GM12878 (cell line): ENCODE measurements at regions not wholly inside any gene's neighbourhood (a gene's known extent, or its start where the extent isn't known, plus 50 kb on each side); places are given as distances from the start of the nearest gene placed in this dataset.

Experiments used
- ATAC-seq: fragments of 200-7000 bp; cut with Tn5 transposase; 3 replicates; pipeline ENCODE4 v1.9.1; 2020; ENCODE audit warnings: mild to moderate bottlenecking, moderate library complexity
- BruUV-seq: library from RNA; stranded (reverse); fragments of 400-500 nt; replicated peaks from 2 replicates; lab custom pipeline; 2021; lab: Mats Ljungman, UMichigan
- CTCF ChIA-PET: fragments of 300-600 bp; sonication (Branson Sonifier 250); formaldehyde crosslinking; extraction: SDS; loops from one replicate; lab custom pipeline; 2021; ENCODE audit warnings: inconsistent platforms; lab: Yijun Ruan, JAX
- POLR2A ChIA-PET: fragments of 350-600 bp; formaldehyde crosslinking; extraction: SDS; loops from one replicate; lab custom pipeline; 2021; ENCODE audit warnings: inconsistent platforms; lab: Charles Lee
- RAD21 ChIA-PET: fragments of 300-600 bp; sonication (Branson Sonifier 250); formaldehyde crosslinking; loops from one replicate; lab custom pipeline; 2023; ENCODE audit warnings: antibody characterized with exemption; ENCODE audit not compliant: unreplicated experiment; lab: Charles Lee
- SMC1A ChIA-PET: fragments of 300-600 bp; sonication (Branson Sonifier 250); formaldehyde crosslinking; loops from one replicate; lab custom pipeline; 2023; ENCODE audit not compliant: unreplicated experiment, uncharacterized antibody; lab: Charles Lee
- DNase-seq: peaks from one replicate; pipeline ENCODE4 v3.0.0-alpha.2; 2011; ENCODE audit warnings: low read depth, low spot score
- FAIRE-seq: peaks from 3 replicates; lab custom pipeline; 2011; peaks lifted over from hg19 to GRCh38; lab: Jason Lieb, UNC
- H2AFZ ChIP-seq: 2 replicates; pipeline ENCODE4 v1.6.0; 2011; ENCODE audit warnings: low read depth, low read length, control low read depth; ENCODE audit not compliant: control insufficient read depth
- H3K27ac ChIP-seq: 2 replicates; pipeline ENCODE4 v1.5.1; 2011; ENCODE audit warnings: control low read depth; ENCODE audit not compliant: control insufficient read depth, insufficient read depth
- H3K27me3 ChIP-seq, 2 experiments: replicated peaks in 1 of 2; 2 replicates each; pipeline versions ENCODE4 v1.6.0 to v1.6.1; 2011; ENCODE audit warnings: low read length in 1 of 2; ENCODE audit not compliant: control insufficient read depth in 2 of 2, insufficient read depth in 2 of 2
- H3K36me3 ChIP-seq, 2 experiments: 2 replicates each; pipeline ENCODE4 v1.5.1; 2011; ENCODE audit warnings: low read length in 1 of 2; ENCODE audit not compliant: control insufficient read depth in 2 of 2, insufficient read depth in 2 of 2
- H3K4me1 ChIP-seq: 2 replicates; pipeline ENCODE4 v1.6.1; 2011; ENCODE audit warnings: mild to moderate bottlenecking, low read length, moderate library complexity, mixed read lengths; ENCODE audit not compliant: control insufficient read depth, insufficient read depth
- H3K4me2 ChIP-seq: 2 replicates; pipeline ENCODE4 v1.6.0; 2011; ENCODE audit warnings: control low read depth; ENCODE audit not compliant: control insufficient read depth, insufficient read depth
- H3K4me3 ChIP-seq: fragments of 200-600 bp; sonication (generic); 2 replicates; pipeline ENCODE4 v1.5.1; 2016
- H3K79me2 ChIP-seq: 2 replicates; pipeline ENCODE4 v1.6.0; 2011; ENCODE audit warnings: low read length; ENCODE audit not compliant: control insufficient read depth, insufficient read depth
- H3K9ac ChIP-seq: 2 replicates; pipeline ENCODE4 v1.8.0; 2011; ENCODE audit warnings: low read length, control low read depth, mixed read lengths; ENCODE audit not compliant: control insufficient read depth, insufficient read depth
- H3K9me3 ChIP-seq: replicated peaks from 3 replicates; pipeline ENCODE4 v1.5.1; 2011; ENCODE audit warnings: mild to moderate bottlenecking, low read length; ENCODE audit not compliant: control insufficient read depth, insufficient read depth
- H4K20me1 ChIP-seq: 2 replicates; pipeline ENCODE4 v1.6.0; 2011; ENCODE audit not compliant: control insufficient read depth, insufficient read depth
- ATF3 ChIP-seq: IDR thresholded peaks from 2 replicates; pipeline ENCODE4 v1.6.1; 2011; ENCODE audit warnings: low read depth, mild to moderate bottlenecking, low read length, moderate library complexity, borderline replicate concordance; ENCODE audit errors: extremely low read depth
- BCL11A ChIP-seq: IDR thresholded peaks from 2 replicates; pipeline ENCODE4 v1.6.1; 2011; ENCODE audit warnings: low read depth, low read length
- CHD1 ChIP-seq: IDR thresholded peaks from 2 replicates; pipeline ENCODE4 v1.6.1; 2012; ENCODE audit warnings: low read depth, low read length, improper control_type of control experiment
- EGR1 ChIP-seq, 2 experiments: IDR thresholded peaks; 1 replicate in 1 of 2; 2 replicates in 1 of 2; pipeline ENCODE4 v1.6.1; 2011 to 2012; ENCODE audit warnings: low read depth in 2 of 2, low read length in 2 of 2, borderline replicate concordance in 1 of 2, mild to moderate bottlenecking in 1 of 2, moderate library complexity in 1 of 2
- EZH2 ChIP-seq: IDR thresholded peaks from 2 replicates; pipeline ENCODE4 v1.6.1; 2012; ENCODE audit warnings: low read depth, mild to moderate bottlenecking, control low read depth, inconsistent platforms, low read length, borderline replicate concordance; ENCODE audit not compliant: control insufficient read depth
- FOXK2 ChIP-seq: fragments of 450-650 bp; IDR thresholded peaks from 2 replicates; pipeline ENCODE4 v1.6.1; 2017; ENCODE audit warnings: mild to moderate bottlenecking, moderate library complexity
- JUND ChIP-seq: IDR thresholded peaks from 2 replicates; pipeline ENCODE4 v1.6.1; 2012; ENCODE audit warnings: low read depth, mild to moderate bottlenecking, low read length, improper control_type of control experiment, moderate library complexity
- NRF1 ChIP-seq: conservative IDR thresholded peaks from 2 replicates; pipeline ENCODE4 v1.6.1; 2011; ENCODE audit warnings: mild to moderate bottlenecking, low read depth, low read length, improper control_type of control experiment
- PAX5 ChIP-seq: IDR thresholded peaks from 2 replicates; pipeline ENCODE4 v1.6.1; 2011; ENCODE audit warnings: low read depth, low read length, borderline replicate concordance
- POLR2AphosphoS5 ChIP-seq: IDR thresholded peaks from 2 replicates; pipeline ENCODE4 v1.6.1; 2011; ENCODE audit warnings: mild to moderate bottlenecking, low read length, inconsistent platforms
- RAD21 ChIP-seq: IDR thresholded peaks from 2 replicates; pipeline ENCODE4 v1.6.1; 2011; ENCODE audit warnings: mild to moderate bottlenecking, low read depth, low read length, moderate library complexity; ENCODE audit not compliant: insufficient read depth
- RCOR1 ChIP-seq: conservative IDR thresholded peaks from 2 replicates; pipeline ENCODE4 v1.6.1; 2012; ENCODE audit warnings: low read depth, low read length, improper control_type of control experiment
- SREBF1 ChIP-seq: IDR thresholded peaks from 2 replicates; pipeline ENCODE4 v1.6.1; 2012; ENCODE audit warnings: mild to moderate bottlenecking, low read length
- SUPT20H ChIP-seq: IDR thresholded peaks from 2 replicates; pipeline ENCODE4 v1.6.1; 2011; ENCODE audit warnings: low read depth, mild to moderate bottlenecking, low read length, moderate library complexity, borderline replicate concordance; ENCODE audit not compliant: control insufficient read depth
- YY1 ChIP-seq: IDR thresholded peaks from 2 replicates; pipeline ENCODE4 v1.6.1; 2011; ENCODE audit warnings: low read depth, mild to moderate bottlenecking, low read length
- ZBTB33 ChIP-seq: fragments of 450-650 bp; IDR thresholded peaks from 2 replicates; pipeline ENCODE4 v1.6.1; 2017; ENCODE audit warnings: mild to moderate bottlenecking
- ZNF207 ChIP-seq: fragments of 450-650 bp; IDR thresholded peaks from 2 replicates; pipeline ENCODE4 v1.6.1; 2014; ENCODE audit warnings: antibody characterized with exemption, mild to moderate bottlenecking, borderline replicate concordance
- WGBS: methylation state at CpG from one replicate; pipeline ENCODE4 v1.1.6; 2016; ENCODE audit warnings: low lambda C conversion rate; ENCODE audit not compliant: insufficient replicate concordance, insufficient coverage; ENCODE audit errors: missing lambda C conversion rate; 5-methylcytosine and 5-hydroxymethylcytosine counted together
- in situ Hi-C: fragments of 300-500 bp; cut with MboI; formaldehyde crosslinking; loops from 9 replicates; pipeline ENCODE4 v1.14.3; 2018; ENCODE audit warnings: mixed read lengths
- intact Hi-C: fragments of 100-400 bp; cut with micrococcal nuclease; formaldehyde crosslinking; loops from one replicate; pipeline ENCODE4 v1.14.2; 2022; ENCODE audit not compliant: unreplicated experiment
- TF ChIP-seq, protein P1 (sequence below): IDR thresholded peaks from 2 replicates; pipeline ENCODE4 v1.6.1; 2012; ENCODE audit warnings: low read depth, low read length, improper control_type of control experiment

- ChIA-PET POLR2A (no interaction called here), RAD21 (no interaction called here), CTCF (interaction anchor here (0.8 kb wide), 1 partner anchor 30 kb away, joined by 3 read pairs; no protein-coding TSS in a partner anchor), SMC1A (interaction anchor here (1.3 to 1.7 kb wide), 3 partner anchors 19 to 27 kb away, joined by 4 read pairs; no protein-coding TSS in a partner anchor)
- H3K9me3 ChIP-seq: no peaks in the 10 kb centered on the region
- ATAC-seq: no peak
- in situ Hi-C loops (no loop called here), intact Hi-C loops (no loop called here)
- no TSS peak for BruUV-seq
- no peak overlapping the region for H2AFZ ChIP-seq
- H3K4me3 ChIP-seq: no peak overlapping the region
- no peaks in the 10 kb centered on the region for H4K20me1 ChIP-seq
- DNase-seq: no peak
- no peaks in the 10 kb centered on the region for H3K4me1 ChIP-seq
- no peaks in the 10 kb centered on the region for H3K36me3 ChIP-seq
- TF ChIP-seq SREBF1 (no peak), POLR2AphosphoS5 (no peak), ATF3 (no peak), RCOR1 (no peak), EGR1 (IDR thresholded peaks at IDR 0.05; ENCODE audit: borderline replicate concordance in 1 of 2, low read depth in 2 of 2, low read length in 2 of 2) (no peak), RAD21 (no peak), PAX5 (no peak), ZNF207 (no peak), CHD1 (no peak), SUPT20H (no peak), YY1 (no peak), JUND (no peak), FOXK2 (no peak), ZBTB33 (no peak), BCL11A (no peak), EZH2 (no peak), NRF1 (no peak)
- TF ChIP-seq, protein P1, sequence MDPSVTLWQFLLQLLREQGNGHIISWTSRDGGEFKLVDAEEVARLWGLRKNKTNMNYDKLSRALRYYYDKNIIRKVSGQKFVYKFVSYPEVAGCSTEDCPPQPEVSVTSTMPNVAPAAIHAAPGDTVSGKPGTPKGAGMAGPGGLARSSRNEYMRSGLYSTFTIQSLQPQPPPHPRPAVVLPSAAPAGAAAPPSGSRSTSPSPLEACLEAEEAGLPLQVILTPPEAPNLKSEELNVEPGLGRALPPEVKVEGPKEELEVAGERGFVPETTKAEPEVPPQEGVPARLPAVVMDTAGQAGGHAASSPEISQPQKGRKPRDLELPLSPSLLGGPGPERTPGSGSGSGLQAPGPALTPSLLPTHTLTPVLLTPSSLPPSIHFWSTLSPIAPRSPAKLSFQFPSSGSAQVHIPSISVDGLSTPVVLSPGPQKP: no peak
- 8% methylated on average over 3 of the region's 3 CpGs for WGBS
- H3K27me3 ChIP-seq: no peaks in the 10 kb centered on the region
- no peak for FAIRE-seq
- H3K79me2 ChIP-seq: no peaks in the 10 kb centered on the region
- no peak overlapping the region for H3K4me2 ChIP-seq
- no peak overlapping the region for H3K27ac ChIP-seq
- no peak overlapping the region for H3K9ac ChIP-seq
Observed at GRCh38 chr3:22147161-22147560, 396.2 kb upstream of the ZNF385D start.
